Endothelial cell of umbilical vein (primary cell): ENCODE measurements at regions not wholly inside any gene's neighbourhood (a gene's known extent, or its start where the extent isn't known, plus 50 kb on each side); places are given as distances from the start of the nearest gene placed in this dataset.

Experiments used
- BruUV-seq: library from RNA; stranded (reverse); fragments of 400-500 nt; replicated peaks from 2 replicates; lab custom pipeline; 2021; lab: Mats Ljungman, UMichigan
- CTCF ChIA-PET: fragments of 300-600, 350-600 bp; sonication (Branson Sonifier 250); formaldehyde crosslinking; loops from one replicate; lab custom pipeline; 2021; ENCODE audit warnings: antibody characterized with exemption, inconsistent platforms; lab: Charles Lee
- POLR2A ChIA-PET: fragments of 300-600, 350-600 bp; sonication (Branson Sonifier 250); formaldehyde crosslinking; loops from one replicate; lab custom pipeline; 2021; ENCODE audit warnings: antibody characterized with exemption, inconsistent platforms; lab: Charles Lee
- DNase-seq: peaks from one replicate; pipeline ENCODE4 v3.0.0-alpha.2; 2011; ENCODE audit warnings: low read depth, low spot score
- FAIRE-seq: peaks from 2 replicates; lab custom pipeline; 2011; peaks lifted over from hg19 to GRCh38; lab: Jason Lieb, UNC
- H2AFZ ChIP-seq: 2 replicates; pipeline ENCODE4 v1.6.0; 2012; ENCODE audit warnings: low read depth, low read length, control low read depth, inconsistent platforms
- H3K27ac ChIP-seq: 2 replicates; pipeline ENCODE4 v1.5.1; 2011; ENCODE audit warnings: low read depth, mild to moderate bottlenecking, control low read depth, low read length, moderate library complexity; ENCODE audit not compliant: insufficient read depth
- H3K27me3 ChIP-seq, 2 experiments: 2 replicates each; pipeline versions ENCODE4 v1.6.0 to v1.6.1; 2011; ENCODE audit warnings: low read length in 2 of 2, mixed read lengths in 1 of 2; ENCODE audit not compliant: control insufficient read depth in 2 of 2, insufficient read depth in 2 of 2
- H3K36me3 ChIP-seq, 2 experiments: 2 replicates in 1 of 2; 3 replicates in 1 of 2; pipeline ENCODE4 v1.5.1; 2011; ENCODE audit warnings: low read length in 2 of 2, mild to moderate bottlenecking in 1 of 2, moderate library complexity in 1 of 2; ENCODE audit not compliant: control insufficient read depth in 2 of 2, insufficient read depth in 2 of 2; ENCODE audit errors: extremely low read depth in 1 of 2
- H3K4me1 ChIP-seq: 3 replicates; pipeline ENCODE4 v1.5.1; 2011; ENCODE audit warnings: mild to moderate bottlenecking, low read length; ENCODE audit not compliant: control insufficient read depth, insufficient read depth; ENCODE audit errors: extremely low read depth
- H3K4me2 ChIP-seq: 2 replicates; pipeline ENCODE4 v1.6.1; 2011; ENCODE audit warnings: low read length, control low read depth, mixed read lengths; ENCODE audit not compliant: insufficient read depth
- H3K4me3 ChIP-seq, 3 experiments: fragments of 200-600 bp in 1 of 3; sonication (generic), shearing (Covaris generic) in 1 of 3; replicated peaks in 1 of 3; 2 replicates each; pipeline ENCODE4 v1.5.1; 2011 to 2016; ENCODE audit warnings: control low read depth in 3 of 3, low read length in 3 of 3, mild to moderate bottlenecking in 2 of 3, inconsistent platforms in 1 of 3, low read depth in 1 of 3, moderate library complexity in 1 of 3; ENCODE audit not compliant: insufficient read depth in 1 of 3
- H3K79me2 ChIP-seq: 2 replicates; pipeline ENCODE4 v1.6.0; 2012; ENCODE audit warnings: low read length, inconsistent platforms; ENCODE audit not compliant: control insufficient read depth, insufficient read depth
- H3K9ac ChIP-seq: replicated peaks from 2 replicates; pipeline ENCODE3; 2011; ENCODE audit warnings: low read length, control low read depth; ENCODE audit not compliant: insufficient read depth; ENCODE audit errors: extremely low read depth
- H3K9me1 ChIP-seq: replicated peaks from 3 replicates; pipeline ENCODE4 v1.6.0; 2011; ENCODE audit warnings: mild to moderate bottlenecking, low read length; ENCODE audit not compliant: control insufficient read depth, insufficient read depth; ENCODE audit errors: extremely low read depth
- H3K9me3 ChIP-seq: replicated peaks from 2 replicates; pipeline ENCODE4 v1.5.1; 2012; ENCODE audit warnings: low read length, inconsistent platforms; ENCODE audit not compliant: control insufficient read depth, insufficient read depth
- H4K20me1 ChIP-seq: replicated peaks from 2 replicates; pipeline ENCODE3; 2011; ENCODE audit warnings: mild to moderate bottlenecking, low read length; ENCODE audit not compliant: control insufficient read depth, insufficient read depth; ENCODE audit errors: extremely low read depth
- EZH2 ChIP-seq: IDR thresholded peaks from 2 replicates; pipeline ENCODE4 v1.6.1; 2012; ENCODE audit warnings: borderline replicate concordance, low read depth, mild to moderate bottlenecking, moderate library complexity, low read length, inconsistent platforms; ENCODE audit not compliant: severe bottlenecking
- FOS ChIP-seq: IDR thresholded peaks from 2 replicates; pipeline ENCODE4 v1.6.1; 2011; ENCODE audit warnings: mild to moderate bottlenecking, low read length, moderate library complexity, borderline replicate concordance; ENCODE audit not compliant: insufficient read depth
- GATA2 ChIP-seq: IDR thresholded peaks from 2 replicates; pipeline ENCODE4 v1.7.0; 2011; ENCODE audit warnings: low read depth, mild to moderate bottlenecking, moderate library complexity, mixed read lengths, low read length; ENCODE audit not compliant: insufficient read length, insufficient read depth
- JUN ChIP-seq: IDR thresholded peaks from 2 replicates; pipeline ENCODE4 v1.6.1; 2011; ENCODE audit warnings: borderline replicate concordance, low read depth; ENCODE audit not compliant: insufficient read length, insufficient read depth
- POLR2A ChIP-seq: IDR thresholded peaks from 2 replicates; pipeline ENCODE4 v1.6.1; 2012; ENCODE audit warnings: low read depth, mild to moderate bottlenecking, control low read depth, low read length
- POLR2AphosphoS5 ChIP-seq: IDR thresholded peaks from 2 replicates; pipeline ENCODE4 v1.6.1; 2012; ENCODE audit warnings: low read depth, mild to moderate bottlenecking, control low read depth, low read length, moderate library complexity; ENCODE audit not compliant: insufficient read depth
- dilution Hi-C: fragments of 300-500 bp; cut with MboI; formaldehyde crosslinking; loops from one replicate; pipeline ENCODE4 v1.15.0; 2019; ENCODE audit warnings: low sequenced_read_pairs; ENCODE audit not compliant: extremely low pct_ligation_motif_present
- intact Hi-C: fragments of 100-400 bp; cut with micrococcal nuclease; formaldehyde crosslinking; loops from one replicate; pipeline ENCODE4 v1.10.0; 2022
- TF ChIP-seq, protein P1 (sequence below), 2 donors: IDR thresholded peaks; 1 replicate in 1 of 2; 2 replicates in 1 of 2; pipeline ENCODE4 v1.5.1; 2011; ENCODE audit warnings: low read length in 2 of 2, mild to moderate bottlenecking in 2 of 2, moderate library complexity in 2 of 2, control low read depth in 1 of 2, inconsistent platforms in 1 of 2, low read depth in 1 of 2; ENCODE audit not compliant: insufficient read depth in 1 of 2; ENCODE audit errors: extremely low read depth in 1 of 2
- TF ChIP-seq, protein P2 (sequence below): IDR thresholded peaks from 2 replicates; pipeline ENCODE4 v1.6.1; 2011; ENCODE audit not compliant: insufficient read depth, insufficient read length

DNA sequence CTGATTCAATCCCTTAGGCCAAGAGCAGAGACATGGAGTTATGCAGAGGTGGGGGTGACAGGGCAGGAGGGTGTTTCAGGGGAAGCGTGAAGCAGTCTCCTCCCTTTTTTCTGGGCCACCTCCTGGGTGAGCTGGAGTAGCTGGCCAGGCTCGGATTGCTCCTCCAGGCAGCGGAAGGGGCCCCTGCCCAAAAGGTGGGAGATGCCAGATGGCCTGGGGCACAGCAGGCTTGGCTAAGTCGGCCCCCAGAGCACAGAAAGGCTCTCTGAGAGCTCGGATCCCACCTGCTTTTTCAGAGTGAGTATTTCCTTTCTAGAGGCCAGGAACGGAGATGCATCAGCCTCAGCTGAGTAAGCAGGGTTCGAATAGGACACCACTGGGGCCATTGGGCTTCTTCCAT is 196.9 kb downstream of the ANKRD30B start:
- H3K4me1 ChIP-seq, result no peaks in the 10 kb centered on the region
- no peak for FAIRE-seq
- BruUV-seq, result no TSS peak
- H2AFZ ChIP-seq, result no peak overlapping the region
- no peak for DNase-seq
- H3K4me2 ChIP-seq, result no peak overlapping the region
- H3K9me3 ChIP-seq, result no peaks in the 10 kb centered on the region
- H3K36me3 ChIP-seq, result no peaks in the 10 kb centered on the region
- no peaks in the 10 kb centered on the region for H4K20me1 ChIP-seq
- H3K9me1 ChIP-seq, result no peaks in the 10 kb centered on the region
- TF ChIP-seq POLR2AphosphoS5 (no peak), POLR2A (no peak), JUN (no peak), EZH2 (no peak), FOS (no peak), GATA2 (no peak)
- TF ChIP-seq, protein P1, sequence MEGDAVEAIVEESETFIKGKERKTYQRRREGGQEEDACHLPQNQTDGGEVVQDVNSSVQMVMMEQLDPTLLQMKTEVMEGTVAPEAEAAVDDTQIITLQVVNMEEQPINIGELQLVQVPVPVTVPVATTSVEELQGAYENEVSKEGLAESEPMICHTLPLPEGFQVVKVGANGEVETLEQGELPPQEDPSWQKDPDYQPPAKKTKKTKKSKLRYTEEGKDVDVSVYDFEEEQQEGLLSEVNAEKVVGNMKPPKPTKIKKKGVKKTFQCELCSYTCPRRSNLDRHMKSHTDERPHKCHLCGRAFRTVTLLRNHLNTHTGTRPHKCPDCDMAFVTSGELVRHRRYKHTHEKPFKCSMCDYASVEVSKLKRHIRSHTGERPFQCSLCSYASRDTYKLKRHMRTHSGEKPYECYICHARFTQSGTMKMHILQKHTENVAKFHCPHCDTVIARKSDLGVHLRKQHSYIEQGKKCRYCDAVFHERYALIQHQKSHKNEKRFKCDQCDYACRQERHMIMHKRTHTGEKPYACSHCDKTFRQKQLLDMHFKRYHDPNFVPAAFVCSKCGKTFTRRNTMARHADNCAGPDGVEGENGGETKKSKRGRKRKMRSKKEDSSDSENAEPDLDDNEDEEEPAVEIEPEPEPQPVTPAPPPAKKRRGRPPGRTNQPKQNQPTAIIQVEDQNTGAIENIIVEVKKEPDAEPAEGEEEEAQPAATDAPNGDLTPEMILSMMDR (IDR thresholded peaks at IDR 0.05; ENCODE audit: extremely low read depth in 1 of 2, insufficient read depth in 1 of 2, low read depth in 1 of 2, low read length in 2 of 2), result no peak
- TF ChIP-seq, protein P2, sequence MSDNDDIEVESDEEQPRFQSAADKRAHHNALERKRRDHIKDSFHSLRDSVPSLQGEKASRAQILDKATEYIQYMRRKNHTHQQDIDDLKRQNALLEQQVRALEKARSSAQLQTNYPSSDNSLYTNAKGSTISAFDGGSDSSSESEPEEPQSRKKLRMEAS, result no peak
- dilution Hi-C loops, result no loop called here
- H3K79me2 ChIP-seq, result no peaks in the 10 kb centered on the region
- intact Hi-C loops, result no loop called here
- ChIA-PET POLR2A (no interaction called here), CTCF (no interaction called here)
- H3K27me3 ChIP-seq, result no peaks in the 10 kb centered on the region
- no peak overlapping the region for H3K27ac ChIP-seq
- H3K9ac ChIP-seq, result no peak overlapping the region
- no peak overlapping the region for H3K4me3 ChIP-seq
